HG02759 (cell line): ENCODE measurements at regions not wholly inside any gene's neighbourhood (a gene's known extent, or its start where the extent isn't known, plus 50 kb on each side); places are given as distances from the start of the nearest gene placed in this dataset.
A peak's percentile ranks its signal among the peaks of the same experiment; 100 is the strongest.
"Not testable (repeated sequence)": the region's sequence is repeated elsewhere in the genome, so short reads cannot be mapped to it uniquely, and the experiment has no call there.

Source experiments
- ATAC-seq: cut with Tn5 transposase; IDR thresholded peaks from one replicate; pipeline ENCODE4 v1.9.1; 2021; ENCODE audit warnings: mild to moderate bottlenecking, moderate library complexity; ENCODE audit not compliant: unreplicated experiment

- ATAC-seq: no peak
Observed at GRCh38 chr6:53446151-53446550, 97.4 kb upstream of the ELOVL5 start.

- no peak for ATAC-seq
Observed at GRCh38 chr6:53441761-53442160, 93.0 kb upstream of the ELOVL5 start.

- ATAC-seq: peak; percentile 79
Observed at GRCh38 chr6:53441035-53441493, 92.3 kb upstream of the ELOVL5 start.

GRCh38 chr6:53440336-53440945, 91.7 kb upstream of the ELOVL5 start:
- peak; percentile 4 for ATAC-seq

- no peak for ATAC-seq
Observed at GRCh38 chr6:53439556-53439955, 90.8 kb upstream of the ELOVL5 start.

GRCh38 chr6:53437557-53438202, 88.9 kb upstream of the ELOVL5 start:
- ATAC-seq: no peak

GRCh38 chr6:53436526-53437303, 88.0 kb upstream of the ELOVL5 start:
- ATAC-seq: no peak

- no peak for ATAC-seq
Observed at GRCh38 chr6:53433951-53434285, 85.2 kb upstream of the ELOVL5 start.

GRCh38 chr6:53433261-53433950, 84.7 kb upstream of the ELOVL5 start:
- ATAC-seq: no peak

- no peak for ATAC-seq
Observed at GRCh38 chr6:53432318-53433161, 83.8 kb upstream of the ELOVL5 start.

- no peak for ATAC-seq
Observed at GRCh38 chr6:53431704-53432103, 83.0 kb upstream of the ELOVL5 start.

GRCh38 chr6:53429401-53429800, 80.7 kb upstream of the ELOVL5 start:
- ATAC-seq: no peak

- ATAC-seq: no peak
Observed at GRCh38 chr6:53428886-53429285, 80.1 kb upstream of the ELOVL5 start.

- ATAC-seq: peak; percentile 90
Observed at GRCh38 chr6:53426667-53427270, 78.0 kb upstream of the ELOVL5 start.

- no peak for ATAC-seq
Observed at GRCh38 chr6:53426117-53426516, 77.4 kb upstream of the ELOVL5 start.

- no peak for ATAC-seq
Observed at GRCh38 chr6:53424976-53425718, 76.4 kb upstream of the ELOVL5 start.

- ATAC-seq: no peak
Observed at GRCh38 chr6:53424300-53424699, 75.5 kb upstream of the ELOVL5 start.

GRCh38 chr6:53423560-53423959, 74.8 kb upstream of the ELOVL5 start:
- ATAC-seq: not testable (repeated sequence)

- no peak for ATAC-seq
Observed at GRCh38 chr6:53419026-53419425, 70.3 kb upstream of the ELOVL5 start.
